Stomach (tissue), 8 donors: ENCODE measurements at regions not wholly inside any gene's neighbourhood (a gene's known extent, or its start where the extent isn't known, plus 50 kb on each side); places are given as distances from the start of the nearest gene placed in this dataset.

Experiments
- DNase-seq, 2 donors: peaks; one replicate each; pipeline versions ENCODE4 v3.0.0 to v3.0.0-alpha.2; 2013 to 2019
- H3K27ac ChIP-seq, 5 donors: fragments of 200-600 bp in 4 of 5; sonication (generic) in 4 of 5; one replicate each; pipeline ENCODE4 v1.5.1; 2013 to 2019; ENCODE audit warnings: mild to moderate bottlenecking in 1 of 5, moderate library complexity in 1 of 5
- H3K27me3 ChIP-seq, 3 donors: fragments of 200-600 bp; sonication (generic); one replicate each; pipeline ENCODE4 v1.5.1; 2017 to 2019; ENCODE audit warnings: mixed run types in 1 of 3
- H3K36me3 ChIP-seq, 4 donors: fragments of 200-600 bp; sonication (generic); 1 replicate in 3 of 4; 2 replicates in 1 of 4; pipeline ENCODE4 v1.5.1; 2016 to 2019
- H3K4me1 ChIP-seq, 4 donors: fragments of 200-600 bp; sonication (generic); one replicate each; pipeline ENCODE4 v1.5.1; 2016 to 2019
- H3K4me3 ChIP-seq, 4 donors: fragments of 200-600 bp; sonication (generic) in 3 of 4; one replicate each; pipeline ENCODE4 v1.5.1; 2016 to 2019; ENCODE audit warnings: mild to moderate bottlenecking in 1 of 4
- H3K9me3 ChIP-seq, 4 donors: fragments of 200-600 bp; sonication (generic); one replicate each; pipeline ENCODE4 v1.5.1; 2016 to 2019
- EP300 ChIP-seq: sonication (generic); formaldehyde crosslinking; IDR thresholded peaks from one replicate; pipeline ENCODE4 v1.6.1; 2017; ENCODE audit warnings: antibody characterized with exemption
- POLR2A ChIP-seq, 4 donors: fragments of 450-650 bp; IDR thresholded peaks; one replicate each; pipeline ENCODE4 v1.6.1; 2016; ENCODE audit warnings: antibody characterized with exemption in 4 of 4, control low read depth in 2 of 4, mild to moderate bottlenecking in 1 of 4, moderate library complexity in 1 of 4
- POLR2AphosphoS5 ChIP-seq, 3 donors: sonication (generic); formaldehyde crosslinking; IDR thresholded peaks; one replicate each; pipeline ENCODE4 v1.6.1; 2016; ENCODE audit warnings: antibody characterized with exemption in 3 of 3
- WGBS, 5 donors: extraction: QIAGEN DNeasy Blood & Tissue Kit in 3 of 5; methylation state at CpG; one replicate each; pipeline versions ENCODE4 v1.1.5 to v1.1.7; 2013 to 2018; 5-methylcytosine and 5-hydroxymethylcytosine counted together
- intact Hi-C: fragments of 100-400 bp; cut with DNase I; formaldehyde crosslinking; loops from one replicate; pipeline ENCODE4 v1.15.1; 2023; ENCODE audit warnings: low total_unique reads
- TF ChIP-seq, protein P1 (sequence below), 7 experiments: fragments of 450-650 bp in 4 of 7; fragments of 200-600 bp in 3 of 7; sonication (generic) in 3 of 7; IDR thresholded peaks; one replicate each; pipeline ENCODE4 v1.5.1; 2016 to 2019; ENCODE audit warnings: antibody characterized with exemption in 7 of 7, control low read depth in 2 of 7, mild to moderate bottlenecking in 1 of 7
- donor health status: healthy with polysubstance abuse.
- donor health status: Bipolar disorder and iron deficiency.
- donor health status: healthy.

DNA sequence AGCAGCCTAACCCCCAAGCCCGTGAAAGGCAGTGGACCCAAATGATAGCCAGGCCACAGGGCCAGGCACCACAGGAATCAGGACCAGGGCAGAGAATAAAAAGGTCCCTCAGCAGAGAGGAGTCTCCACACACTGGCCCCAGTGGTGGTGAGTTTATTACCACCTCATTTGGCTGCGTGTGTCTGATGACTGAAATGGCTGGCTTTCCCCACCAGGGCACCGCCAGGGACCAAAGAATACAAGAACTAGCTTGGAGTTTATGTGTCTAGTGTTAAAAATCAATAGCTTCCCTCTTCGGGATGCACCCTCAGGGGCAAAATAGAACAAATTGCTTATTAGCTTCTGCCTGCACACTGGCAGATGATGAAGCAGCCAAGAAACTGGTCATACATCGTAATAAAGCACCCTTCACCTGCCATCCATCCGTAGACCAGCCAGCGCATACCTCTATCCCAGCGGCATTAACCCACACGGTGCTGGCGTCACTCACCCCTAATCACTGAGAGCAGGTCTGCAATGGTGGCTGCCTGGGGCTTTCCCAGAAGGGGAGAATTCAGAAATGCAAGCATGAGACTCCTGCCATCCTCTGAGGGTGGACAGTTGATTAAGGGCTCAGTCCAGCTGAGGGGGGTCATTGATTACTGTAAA, 223.7 kb upstream of the ZMIZ1 start:
- Histone ChIP-seq H3K27me3 (no peaks in the 10 kb centered on the region), H3K9me3 (peaks cover 0 to 6% (median 0%) of the 10 kb centered on the region in 4 donors), H3K36me3 (no peaks in the 10 kb centered on the region), H3K4me1 (no peaks in the 10 kb centered on the region), H3K4me3 (no peak overlapping the region), H3K27ac (no peak overlapping the region)
- intact Hi-C loops = no loop called here
- DNase-seq = no peak
- 69 to 76% (median 72%) methylated on average over 10 of the region's 10 CpGs for WGBS, 5 donors
- no peak for TF ChIP-seq EP300

- Histone ChIP-seq H3K27ac (no peak overlapping the region), H3K36me3 (no peaks in the 10 kb centered on the region), H3K9me3 (peaks cover 0 to 6% (median 0%) of the 10 kb centered on the region in 4 donors), H3K4me1 (no peaks in the 10 kb centered on the region), H3K27me3 (no peaks in the 10 kb centered on the region), H3K4me3 (no peak overlapping the region)
- WGBS, 5 donors = 72 to 82% (median 78%) methylated on average over 5 of the region's 5 CpGs
- no peak for DNase-seq
- intact Hi-C loops = no loop called here
- TF ChIP-seq EP300 = no peak
- TF ChIP-seq, protein P1, sequence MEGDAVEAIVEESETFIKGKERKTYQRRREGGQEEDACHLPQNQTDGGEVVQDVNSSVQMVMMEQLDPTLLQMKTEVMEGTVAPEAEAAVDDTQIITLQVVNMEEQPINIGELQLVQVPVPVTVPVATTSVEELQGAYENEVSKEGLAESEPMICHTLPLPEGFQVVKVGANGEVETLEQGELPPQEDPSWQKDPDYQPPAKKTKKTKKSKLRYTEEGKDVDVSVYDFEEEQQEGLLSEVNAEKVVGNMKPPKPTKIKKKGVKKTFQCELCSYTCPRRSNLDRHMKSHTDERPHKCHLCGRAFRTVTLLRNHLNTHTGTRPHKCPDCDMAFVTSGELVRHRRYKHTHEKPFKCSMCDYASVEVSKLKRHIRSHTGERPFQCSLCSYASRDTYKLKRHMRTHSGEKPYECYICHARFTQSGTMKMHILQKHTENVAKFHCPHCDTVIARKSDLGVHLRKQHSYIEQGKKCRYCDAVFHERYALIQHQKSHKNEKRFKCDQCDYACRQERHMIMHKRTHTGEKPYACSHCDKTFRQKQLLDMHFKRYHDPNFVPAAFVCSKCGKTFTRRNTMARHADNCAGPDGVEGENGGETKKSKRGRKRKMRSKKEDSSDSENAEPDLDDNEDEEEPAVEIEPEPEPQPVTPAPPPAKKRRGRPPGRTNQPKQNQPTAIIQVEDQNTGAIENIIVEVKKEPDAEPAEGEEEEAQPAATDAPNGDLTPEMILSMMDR (IDR thresholded peaks at IDR 0.05) = no peak
- TF ChIP-seq POLR2AphosphoS5 (IDR thresholded peaks at IDR 0.05) = no peak
- no peak for TF ChIP-seq POLR2A (IDR thresholded peaks at IDR 0.05)
Observed at GRCh38 chr10:78846071-78846470, 222.7 kb upstream of the ZMIZ1 start.

DNA sequence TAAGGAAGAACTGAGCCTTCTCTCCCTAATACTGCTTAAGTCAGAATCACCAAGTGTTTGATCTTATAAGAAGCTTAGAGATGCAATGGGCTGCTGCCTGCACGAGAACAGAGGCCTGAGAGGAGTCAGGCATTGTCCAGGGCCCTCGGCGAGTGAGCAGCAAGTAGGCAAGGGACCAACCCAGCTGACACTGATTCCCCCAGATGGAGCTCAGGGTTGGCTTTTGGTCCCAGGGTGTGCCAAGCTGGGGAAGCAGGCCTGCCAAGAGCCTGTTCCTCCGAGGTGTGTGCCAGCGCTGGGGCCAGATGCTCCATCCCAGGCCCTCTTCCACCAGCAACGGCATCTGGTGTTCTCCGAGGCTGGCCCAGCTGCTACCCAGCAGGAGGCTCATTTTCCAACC, 222.0 kb upstream of the ZMIZ1 start:
- intact Hi-C loops = no loop called here
- Histone ChIP-seq H3K36me3 (no peaks in the 10 kb centered on the region), H3K4me3 (no peak overlapping the region), H3K4me1 (no peaks in the 10 kb centered on the region), H3K9me3 (peaks cover 0 to 6% (median 0%) of the 10 kb centered on the region in 4 donors), H3K27me3 (no peaks in the 10 kb centered on the region), H3K27ac (no peak overlapping the region)
- DNase-seq = peak in 1 of 2 donors; percentile 36
- 80 to 88% (median 88%) methylated on average over 7 of the region's 7 CpGs for WGBS, 5 donors
- TF ChIP-seq POLR2AphosphoS5 (IDR thresholded peaks at IDR 0.05) (no peak), POLR2A (IDR thresholded peaks at IDR 0.05) (no peak), EP300 (no peak)
- TF ChIP-seq, protein P1 (IDR thresholded peaks at IDR 0.05) = no peak

DNA sequence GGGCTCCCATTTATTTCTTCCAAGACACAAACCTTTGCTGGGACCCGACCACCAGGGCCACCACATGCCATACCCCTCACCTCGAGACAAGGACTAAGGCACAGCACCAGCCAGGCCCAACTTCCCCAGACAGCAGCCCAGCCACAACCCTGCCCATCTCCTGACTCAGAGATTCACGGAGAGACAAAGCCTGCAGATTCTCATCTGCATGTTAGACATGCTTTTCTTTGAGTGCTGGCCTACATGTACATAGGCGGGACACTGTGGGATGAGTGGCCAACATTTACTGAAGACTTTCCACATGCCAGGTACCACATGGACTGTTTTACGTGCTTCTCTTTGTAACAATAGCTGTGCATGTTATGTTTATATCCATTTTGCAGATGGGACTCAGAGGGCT, 221.3 kb upstream of the ZMIZ1 start:
- H3K4me1 ChIP-seq = no peaks in the 10 kb centered on the region
- no peaks in the 10 kb centered on the region for H3K27me3 ChIP-seq
- peaks cover 0 to 6% (median 0%) of the 10 kb centered on the region in 4 donors for H3K9me3 ChIP-seq
- TF ChIP-seq POLR2AphosphoS5 (IDR thresholded peaks at IDR 0.05) (no peak), POLR2A (IDR thresholded peaks at IDR 0.05) (no peak), EP300 (no peak)
- TF ChIP-seq, protein P1 (IDR thresholded peaks at IDR 0.05) = no peak
- no peaks in the 10 kb centered on the region for H3K36me3 ChIP-seq
- H3K27ac ChIP-seq = no peak overlapping the region
- no peak overlapping the region for H3K4me3 ChIP-seq
- intact Hi-C loops = no loop called here
- DNase-seq = no peak
- WGBS, 5 donors = 71 to 92% (median 81%) methylated on average over 5 of the region's 5 CpGs

DNA sequence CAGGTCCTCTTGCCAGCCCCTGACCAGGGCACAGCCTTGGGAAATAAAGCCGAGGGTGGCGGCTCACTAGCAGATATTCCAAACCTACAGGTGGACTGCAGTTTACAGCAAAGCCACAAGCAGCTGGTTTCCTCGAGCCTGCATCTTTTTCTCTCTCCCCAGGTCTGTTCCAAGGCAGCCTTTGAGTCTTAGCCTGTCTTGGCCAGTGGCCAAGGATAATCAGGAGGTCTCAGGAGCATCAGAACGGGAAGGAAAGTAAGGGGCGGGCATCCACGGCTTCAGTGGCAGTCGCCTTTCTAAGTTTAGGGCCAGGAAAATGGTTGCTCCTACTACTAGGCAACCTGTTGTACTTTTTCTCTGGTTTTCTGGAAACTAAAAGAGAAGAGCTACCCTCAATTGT, 219.7 kb upstream of the ZMIZ1 start:
- Histone ChIP-seq H3K27me3 (no peaks in the 10 kb centered on the region), H3K4me3 (no peak overlapping the region), H3K36me3 (no peaks in the 10 kb centered on the region), H3K9me3 (no peaks in the 10 kb centered on the region), H3K27ac (no peak overlapping the region), H3K4me1 (no peaks in the 10 kb centered on the region)
- TF ChIP-seq, protein P1 (IDR thresholded peaks at IDR 0.05) = no peak
- TF ChIP-seq POLR2A (IDR thresholded peaks at IDR 0.05) (no peak), POLR2AphosphoS5 (IDR thresholded peaks at IDR 0.05) (no peak), EP300 (no peak)
- peak; percentile 22 to 39 for DNase-seq
- intact Hi-C loops = no loop called here
- 52 to 70% (median 68%) methylated on average over 7 of the region's 7 CpGs for WGBS, 5 donors
